GM23338 (cell line): ENCODE measurements at regions not wholly inside any gene's neighbourhood (a gene's known extent, or its start where the extent isn't known, plus 50 kb on each side); places are given as distances from the start of the nearest gene placed in this dataset.

Experiments
- CREB1 ChIP-seq: fragments of 250-450 bp; sonication (Bioruptor Pico); IDR thresholded peaks from 2 replicates; pipeline ENCODE4 v1.5.0; 2020; ENCODE audit warnings: low read depth, mild to moderate bottlenecking, moderate library complexity
- EZH2 ChIP-seq: fragments of 200-600 bp; sonication (generic); IDR thresholded peaks from one replicate; pipeline ENCODE4 v1.8.0; 2017; ENCODE audit warnings: antibody characterized with exemption, mild to moderate bottlenecking, low read depth; ENCODE audit not compliant: unreplicated experiment
- EZH2phosphoT487 ChIP-seq: fragments of 200-600 bp; sonication (generic); IDR thresholded peaks from one replicate; pipeline ENCODE4 v1.8.1; 2018; ENCODE audit warnings: antibody characterized with exemption; ENCODE audit not compliant: unreplicated experiment
- JUNB ChIP-seq: IDR thresholded peaks from one replicate; pipeline ENCODE4 v1.6.1; 2016; ENCODE audit warnings: antibody characterized with exemption; ENCODE audit not compliant: unreplicated experiment
- NANOG ChIP-seq: IDR thresholded peaks from 2 replicates; pipeline ENCODE4 v1.6.1; 2016; ENCODE audit warnings: antibody characterized with exemption, borderline replicate concordance
- POLR2AphosphoS5 ChIP-seq: IDR thresholded peaks from 2 replicates; pipeline ENCODE4 v1.6.1; 2016; ENCODE audit warnings: antibody characterized with exemption, low read depth
- REST ChIP-seq: IDR thresholded peaks from one replicate; pipeline ENCODE4 v1.6.1; 2018; ENCODE audit warnings: antibody characterized with exemption; ENCODE audit not compliant: unreplicated experiment
- STAT1 ChIP-seq: IDR thresholded peaks from one replicate; pipeline ENCODE4 v1.6.1; 2016; ENCODE audit warnings: antibody characterized with exemption; ENCODE audit not compliant: unreplicated experiment
- ZNF114 ChIP-seq: fragments of 250-450 bp; sonication (Bioruptor Pico); IDR thresholded peaks from 2 replicates; pipeline ENCODE4 v1.5.0; 2020; ENCODE audit warnings: mild to moderate bottlenecking, moderate library complexity
- ZNF331 ChIP-seq: fragments of 250-450 bp; sonication (Bioruptor Pico); IDR thresholded peaks from 2 replicates; pipeline ENCODE4 v1.5.0; 2020; ENCODE audit warnings: low read depth, mild to moderate bottlenecking, moderate library complexity
- TF ChIP-seq, protein P1 (sequence below), 2 experiments: fragments of 200-600 bp in 1 of 2; sonication (generic) in 1 of 2; conservative IDR thresholded peaks; 2 replicates each; pipeline versions ENCODE4 v1.5.1 to v1.6.1; 2016 to 2017; ENCODE audit warnings: antibody characterized with exemption in 2 of 2, low read depth in 2 of 2, mild to moderate bottlenecking in 2 of 2, moderate library complexity in 1 of 2
- TF ChIP-seq, protein P2 (sequence below): IDR thresholded peaks from 2 replicates; pipeline ENCODE4 v1.6.1; 2016; ENCODE audit warnings: antibody characterized with exemption
- TF ChIP-seq, protein P3 (sequence below): fragments of 250-450 bp; sonication (Bioruptor Pico); IDR thresholded peaks from 2 replicates; pipeline ENCODE4 v1.5.0; 2020; ENCODE audit warnings: mild to moderate bottlenecking, moderate library complexity

- TF ChIP-seq EZH2 = no peak
- TF ChIP-seq REST = no peak
- TF ChIP-seq, protein P1, sequence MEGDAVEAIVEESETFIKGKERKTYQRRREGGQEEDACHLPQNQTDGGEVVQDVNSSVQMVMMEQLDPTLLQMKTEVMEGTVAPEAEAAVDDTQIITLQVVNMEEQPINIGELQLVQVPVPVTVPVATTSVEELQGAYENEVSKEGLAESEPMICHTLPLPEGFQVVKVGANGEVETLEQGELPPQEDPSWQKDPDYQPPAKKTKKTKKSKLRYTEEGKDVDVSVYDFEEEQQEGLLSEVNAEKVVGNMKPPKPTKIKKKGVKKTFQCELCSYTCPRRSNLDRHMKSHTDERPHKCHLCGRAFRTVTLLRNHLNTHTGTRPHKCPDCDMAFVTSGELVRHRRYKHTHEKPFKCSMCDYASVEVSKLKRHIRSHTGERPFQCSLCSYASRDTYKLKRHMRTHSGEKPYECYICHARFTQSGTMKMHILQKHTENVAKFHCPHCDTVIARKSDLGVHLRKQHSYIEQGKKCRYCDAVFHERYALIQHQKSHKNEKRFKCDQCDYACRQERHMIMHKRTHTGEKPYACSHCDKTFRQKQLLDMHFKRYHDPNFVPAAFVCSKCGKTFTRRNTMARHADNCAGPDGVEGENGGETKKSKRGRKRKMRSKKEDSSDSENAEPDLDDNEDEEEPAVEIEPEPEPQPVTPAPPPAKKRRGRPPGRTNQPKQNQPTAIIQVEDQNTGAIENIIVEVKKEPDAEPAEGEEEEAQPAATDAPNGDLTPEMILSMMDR (conservative IDR thresholded peaks at IDR 0.05; ENCODE audit: low read depth in 2 of 2) = no peak
- TF ChIP-seq POLR2AphosphoS5 = no peak
- no peak for TF ChIP-seq EZH2phosphoT487
- no peak for TF ChIP-seq STAT1
- TF ChIP-seq CREB1 (CRISPR knock-in tag) = no peak
- TF ChIP-seq NANOG = no peak
- TF ChIP-seq JUNB = no peak
- no peak for TF ChIP-seq ZNF114 (CRISPR knock-in tag)
- TF ChIP-seq, protein P2, sequence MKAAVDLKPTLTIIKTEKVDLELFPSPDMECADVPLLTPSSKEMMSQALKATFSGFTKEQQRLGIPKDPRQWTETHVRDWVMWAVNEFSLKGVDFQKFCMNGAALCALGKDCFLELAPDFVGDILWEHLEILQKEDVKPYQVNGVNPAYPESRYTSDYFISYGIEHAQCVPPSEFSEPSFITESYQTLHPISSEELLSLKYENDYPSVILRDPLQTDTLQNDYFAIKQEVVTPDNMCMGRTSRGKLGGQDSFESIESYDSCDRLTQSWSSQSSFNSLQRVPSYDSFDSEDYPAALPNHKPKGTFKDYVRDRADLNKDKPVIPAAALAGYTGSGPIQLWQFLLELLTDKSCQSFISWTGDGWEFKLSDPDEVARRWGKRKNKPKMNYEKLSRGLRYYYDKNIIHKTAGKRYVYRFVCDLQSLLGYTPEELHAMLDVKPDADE = no peak
- TF ChIP-seq ZNF331 (CRISPR knock-in tag) = no peak
- TF ChIP-seq, protein P3, sequence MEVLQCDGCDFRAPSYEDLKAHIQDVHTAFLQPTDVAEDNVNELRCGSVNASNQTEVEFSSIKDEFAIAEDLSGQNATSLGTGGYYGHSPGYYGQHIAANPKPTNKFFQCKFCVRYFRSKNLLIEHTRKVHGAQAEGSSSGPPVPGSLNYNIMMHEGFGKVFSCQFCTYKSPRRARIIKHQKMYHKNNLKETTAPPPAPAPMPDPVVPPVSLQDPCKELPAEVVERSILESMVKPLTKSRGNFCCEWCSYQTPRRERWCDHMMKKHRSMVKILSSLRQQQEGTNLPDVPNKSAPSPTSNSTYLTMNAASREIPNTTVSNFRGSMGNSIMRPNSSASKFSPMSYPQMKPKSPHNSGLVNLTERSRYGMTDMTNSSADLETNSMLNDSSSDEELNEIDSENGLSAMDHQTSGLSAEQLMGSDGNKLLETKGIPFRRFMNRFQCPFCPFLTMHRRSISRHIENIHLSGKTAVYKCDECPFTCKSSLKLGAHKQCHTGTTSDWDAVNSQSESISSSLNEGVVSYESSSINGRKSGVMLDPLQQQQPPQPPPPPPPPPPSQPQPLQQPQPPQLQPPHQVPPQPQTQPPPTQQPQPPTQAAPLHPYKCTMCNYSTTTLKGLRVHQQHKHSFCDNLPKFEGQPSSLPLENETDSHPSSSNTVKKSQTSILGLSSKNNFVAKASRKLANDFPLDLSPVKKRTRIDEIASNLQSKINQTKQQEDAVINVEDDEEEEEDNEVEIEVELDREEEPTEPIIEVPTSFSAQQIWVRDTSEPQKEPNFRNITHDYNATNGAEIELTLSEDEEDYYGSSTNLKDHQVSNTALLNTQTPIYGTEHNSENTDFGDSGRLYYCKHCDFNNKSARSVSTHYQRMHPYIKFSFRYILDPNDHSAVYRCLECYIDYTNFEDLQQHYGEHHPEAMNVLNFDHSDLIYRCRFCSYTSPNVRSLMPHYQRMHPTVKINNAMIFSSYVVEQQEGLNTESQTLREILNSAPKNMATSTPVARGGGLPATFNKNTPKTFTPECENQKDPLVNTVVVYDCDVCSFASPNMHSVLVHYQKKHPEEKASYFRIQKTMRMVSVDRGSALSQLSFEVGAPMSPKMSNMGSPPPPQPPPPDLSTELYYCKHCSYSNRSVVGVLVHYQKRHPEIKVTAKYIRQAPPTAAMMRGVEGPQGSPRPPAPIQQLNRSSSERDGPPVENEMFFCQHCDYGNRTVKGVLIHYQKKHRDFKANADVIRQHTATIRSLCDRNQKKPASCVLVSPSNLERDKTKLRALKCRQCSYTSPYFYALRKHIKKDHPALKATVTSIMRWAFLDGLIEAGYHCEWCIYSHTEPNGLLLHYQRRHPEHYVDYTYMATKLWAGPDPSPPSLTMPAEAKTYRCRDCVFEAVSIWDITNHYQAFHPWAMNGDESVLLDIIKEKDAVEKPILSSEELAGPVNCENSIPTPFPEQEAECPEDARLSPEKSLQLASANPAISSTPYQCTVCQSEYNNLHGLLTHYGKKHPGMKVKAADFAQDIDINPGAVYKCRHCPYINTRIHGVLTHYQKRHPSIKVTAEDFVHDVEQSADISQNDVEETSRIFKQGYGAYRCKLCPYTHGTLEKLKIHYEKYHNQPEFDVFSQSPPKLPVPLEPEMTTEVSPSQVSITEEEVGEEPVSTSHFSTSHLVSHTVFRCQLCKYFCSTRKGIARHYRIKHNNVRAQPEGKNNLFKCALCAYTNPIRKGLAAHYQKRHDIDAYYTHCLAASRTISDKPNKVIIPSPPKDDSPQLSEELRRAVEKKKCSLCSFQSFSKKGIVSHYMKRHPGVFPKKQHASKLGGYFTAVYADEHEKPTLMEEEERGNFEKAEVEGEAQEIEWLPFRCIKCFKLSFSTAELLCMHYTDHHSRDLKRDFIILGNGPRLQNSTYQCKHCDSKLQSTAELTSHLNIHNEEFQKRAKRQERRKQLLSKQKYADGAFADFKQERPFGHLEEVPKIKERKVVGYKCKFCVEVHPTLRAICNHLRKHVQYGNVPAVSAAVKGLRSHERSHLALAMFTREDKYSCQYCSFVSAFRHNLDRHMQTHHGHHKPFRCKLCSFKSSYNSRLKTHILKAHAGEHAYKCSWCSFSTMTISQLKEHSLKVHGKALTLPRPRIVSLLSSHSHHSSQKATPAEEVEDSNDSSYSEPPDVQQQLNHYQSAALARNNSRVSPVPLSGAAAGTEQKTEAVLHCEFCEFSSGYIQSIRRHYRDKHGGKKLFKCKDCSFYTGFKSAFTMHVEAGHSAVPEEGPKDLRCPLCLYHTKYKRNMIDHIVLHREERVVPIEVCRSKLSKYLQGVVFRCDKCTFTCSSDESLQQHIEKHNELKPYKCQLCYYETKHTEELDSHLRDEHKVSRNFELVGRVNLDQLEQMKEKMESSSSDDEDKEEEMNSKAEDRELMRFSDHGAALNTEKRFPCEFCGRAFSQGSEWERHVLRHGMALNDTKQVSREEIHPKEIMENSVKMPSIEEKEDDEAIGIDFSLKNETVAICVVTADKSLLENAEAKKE = no peak
Measured at GRCh38 chr15:46413799-46414198, 779.0 kb downstream of the SQOR start.
